SH-SY5Y (cell line): ENCODE measurements at regions not wholly inside any gene's neighbourhood (a gene's known extent, or its start where the extent isn't known, plus 50 kb on each side); places are given as distances from the start of the nearest gene placed in this dataset.

Experiments used
- GATA2 ChIP-seq: IDR thresholded peaks from 2 replicates; pipeline ENCODE4 v1.6.1; 2011; ENCODE audit warnings: mild to moderate bottlenecking, low read depth, low read length
- GATA3 ChIP-seq: IDR thresholded peaks from 2 replicates; pipeline ENCODE4 v1.6.1; 2011; ENCODE audit warnings: low read depth, mild to moderate bottlenecking, low read length, moderate library complexity

GRCh38 chr2:64914735-64915509 lies 74.3 kb upstream of the SLC1A4 start:
- no peak for TF ChIP-seq GATA2
- TF ChIP-seq GATA3 = no peak
